ENCODE measurements at regions not wholly inside any gene's neighbourhood (a gene's known extent, or its start where the extent isn't known, plus 50 kb on each side); places are given as distances from the start of the nearest gene placed in this dataset.

DNA sequence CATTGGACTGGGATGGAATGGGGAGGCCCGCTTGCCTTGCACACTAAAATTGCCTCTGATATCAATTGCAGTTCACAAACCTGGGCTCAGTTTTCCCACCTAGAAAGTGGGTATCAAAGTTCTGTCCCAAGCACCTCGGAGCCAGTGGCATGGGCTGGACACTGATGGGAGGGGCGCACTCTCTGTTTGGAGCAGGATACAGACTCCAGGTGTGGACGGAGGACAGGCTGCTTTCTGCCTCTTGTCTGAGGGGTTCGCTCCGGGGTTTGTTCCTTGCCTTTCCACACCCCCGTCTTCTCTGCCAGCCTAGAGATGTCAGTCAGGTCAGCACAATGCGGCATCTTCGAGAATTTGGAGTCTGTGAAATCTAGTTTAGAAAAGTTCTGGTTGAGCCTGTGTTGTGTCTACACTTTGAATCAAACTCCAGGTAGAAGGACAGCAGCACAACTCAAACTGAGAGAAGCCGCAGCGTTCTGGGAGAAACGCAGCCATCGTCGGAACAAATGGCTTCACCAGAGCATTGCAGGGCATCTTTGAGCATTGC is 141.9 kb downstream of the TEX29 start:
- no peaks in the 10 kb centered on the region for H3K36me3 ChIP-seq
- H3K4me1 ChIP-seq, result no peaks in the 10 kb centered on the region
- Mint-ChIP-seq H3K9me3 (peaks cover 7% of the 10 kb centered on the region), H3K27me3 (ENCODE audit: insufficient read depth, low read depth) (peaks cover 11% of the 10 kb centered on the region), H3K27ac (no peak overlapping the region), H3K4me1 (peaks cover 12% of the 10 kb centered on the region), H3K36me3 (no peaks in the 10 kb centered on the region), H3K4me3 (no peak overlapping the region)
- no peaks in the 10 kb centered on the region for H3K27me3 ChIP-seq
- H3K27ac ChIP-seq, result no peak overlapping the region
- no peaks in the 10 kb centered on the region for H3K9me3 ChIP-seq (ENCODE audit: low read depth)
- TF ChIP-seq EZH2 (IDR thresholded peaks at IDR 0.05), result no peak
- TF ChIP-seq, protein P1, sequence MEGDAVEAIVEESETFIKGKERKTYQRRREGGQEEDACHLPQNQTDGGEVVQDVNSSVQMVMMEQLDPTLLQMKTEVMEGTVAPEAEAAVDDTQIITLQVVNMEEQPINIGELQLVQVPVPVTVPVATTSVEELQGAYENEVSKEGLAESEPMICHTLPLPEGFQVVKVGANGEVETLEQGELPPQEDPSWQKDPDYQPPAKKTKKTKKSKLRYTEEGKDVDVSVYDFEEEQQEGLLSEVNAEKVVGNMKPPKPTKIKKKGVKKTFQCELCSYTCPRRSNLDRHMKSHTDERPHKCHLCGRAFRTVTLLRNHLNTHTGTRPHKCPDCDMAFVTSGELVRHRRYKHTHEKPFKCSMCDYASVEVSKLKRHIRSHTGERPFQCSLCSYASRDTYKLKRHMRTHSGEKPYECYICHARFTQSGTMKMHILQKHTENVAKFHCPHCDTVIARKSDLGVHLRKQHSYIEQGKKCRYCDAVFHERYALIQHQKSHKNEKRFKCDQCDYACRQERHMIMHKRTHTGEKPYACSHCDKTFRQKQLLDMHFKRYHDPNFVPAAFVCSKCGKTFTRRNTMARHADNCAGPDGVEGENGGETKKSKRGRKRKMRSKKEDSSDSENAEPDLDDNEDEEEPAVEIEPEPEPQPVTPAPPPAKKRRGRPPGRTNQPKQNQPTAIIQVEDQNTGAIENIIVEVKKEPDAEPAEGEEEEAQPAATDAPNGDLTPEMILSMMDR (IDR thresholded peaks at IDR 0.05), result no peak
- no peak for TF ChIP-seq EZH2phosphoT487 (IDR thresholded peaks at IDR 0.05)
- H3K79me2 ChIP-seq (ENCODE audit: low read depth), result no peaks in the 10 kb centered on the region
- H3K4me3 ChIP-seq, result no peak overlapping the region
- no peaks in the 10 kb centered on the region for H4K20me1 ChIP-seq (ENCODE audit: low read depth)
- no peak overlapping the region for H3K9ac ChIP-seq
- H3K4me2 ChIP-seq, result no peak overlapping the region
- H2AFZ ChIP-seq (replicated peaks), result no peak overlapping the region
- no peak for DNase-seq (ENCODE audit: low spot score)
- no peaks in the 10 kb centered on the region for H3F3A ChIP-seq (ENCODE audit: low read depth)

DNA sequence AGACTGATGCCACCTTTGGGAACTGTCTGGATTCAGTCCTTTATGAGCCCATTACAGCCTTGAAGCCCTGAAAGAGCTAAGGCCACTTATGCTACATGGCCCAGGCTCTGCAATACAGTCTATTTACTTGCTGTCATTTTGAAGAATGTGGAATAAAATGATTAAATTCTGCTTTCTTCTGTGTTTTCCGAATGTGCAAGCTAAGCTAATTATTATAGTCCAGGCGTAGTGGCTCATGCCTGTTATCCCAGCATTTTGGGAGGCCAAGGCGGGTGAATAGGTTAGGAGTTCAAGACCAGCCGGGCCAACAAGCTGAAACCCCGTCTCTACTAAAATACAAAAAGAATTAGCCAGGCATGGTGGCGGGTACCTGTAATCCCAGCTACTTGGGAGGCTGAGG is 142.5 kb downstream of the TEX29 start:
- peaks cover 5% of the 10 kb centered on the region for H3K9me3 Mint-ChIP-seq
- H3K27ac Mint-ChIP-seq, result no peak overlapping the region

DNA sequence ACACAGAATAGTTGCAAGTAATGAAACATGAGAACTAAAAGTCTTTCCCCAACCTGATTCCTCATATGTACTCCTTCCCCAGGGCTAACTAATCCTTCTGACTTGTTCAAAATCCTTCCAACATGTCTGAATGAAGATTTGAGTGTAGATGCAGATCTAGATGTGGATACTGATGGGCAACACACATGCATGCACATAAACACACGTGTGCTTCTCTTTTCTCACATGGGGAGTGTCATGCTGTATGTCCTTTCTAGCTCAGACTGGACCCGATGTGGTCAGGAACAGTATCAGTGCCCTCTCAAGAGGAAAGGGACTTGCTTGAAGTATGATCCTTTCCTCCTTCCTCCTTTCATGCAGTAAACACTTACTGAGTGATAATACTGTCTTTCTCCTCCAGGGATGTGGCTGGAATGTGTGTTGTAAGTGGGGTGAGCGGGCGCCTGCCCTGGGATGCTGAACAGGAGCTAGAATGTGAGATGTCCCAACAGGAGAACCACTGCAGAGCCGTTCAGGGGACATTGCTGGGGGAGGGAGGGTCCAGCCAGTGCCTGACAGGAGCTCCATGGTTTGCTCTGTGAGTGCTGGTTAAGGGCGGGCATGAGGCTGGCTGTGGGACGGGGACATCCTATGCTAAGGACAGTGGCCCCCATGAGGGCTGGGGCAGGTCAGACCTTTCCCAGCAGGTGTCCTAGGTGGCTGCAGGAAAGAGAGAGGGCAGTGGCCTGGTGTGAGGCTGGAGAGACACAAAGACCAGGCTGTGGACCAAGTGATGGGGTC is 146.9 kb downstream of the TEX29 start:
- TF ChIP-seq, protein P1 (IDR thresholded peaks at IDR 0.05), result no peak
- TF ChIP-seq EZH2 (IDR thresholded peaks at IDR 0.05), result no peak
- TF ChIP-seq EZH2phosphoT487 (IDR thresholded peaks at IDR 0.05), result no peak
- no peak overlapping the region for H3K27ac Mint-ChIP-seq
- H3K27me3 Mint-ChIP-seq (ENCODE audit: insufficient read depth, low read depth), result peaks cover 13% of the 10 kb centered on the region

More for the DNA sequence above, 142.5 kb downstream of the TEX29 start:
- no peaks in the 10 kb centered on the region for H3K36me3 Mint-ChIP-seq
- peaks cover 14% of the 10 kb centered on the region for H3K27me3 Mint-ChIP-seq (ENCODE audit: insufficient read depth, low read depth)
- H3K4me2 ChIP-seq, result no peak overlapping the region
- H3K27ac ChIP-seq, result no peak overlapping the region
- no peaks in the 10 kb centered on the region for H3K79me2 ChIP-seq (ENCODE audit: low read depth)
- no peak overlapping the region for H2AFZ ChIP-seq (replicated peaks)
- H3K9ac ChIP-seq, result no peak overlapping the region
- H3K4me1 Mint-ChIP-seq, result peaks cover 12% of the 10 kb centered on the region
- no peaks in the 10 kb centered on the region for H3F3A ChIP-seq (ENCODE audit: low read depth)
- H3K4me3 ChIP-seq, result no peak overlapping the region
- no peak for TF ChIP-seq EZH2phosphoT487 (IDR thresholded peaks at IDR 0.05)
- no peak for TF ChIP-seq EZH2 (IDR thresholded peaks at IDR 0.05)
- TF ChIP-seq, protein P1 (IDR thresholded peaks at IDR 0.05), result no peak
- no peaks in the 10 kb centered on the region for H3K36me3 ChIP-seq
- H3K27me3 ChIP-seq, result no peaks in the 10 kb centered on the region
- H3K4me1 ChIP-seq, result no peaks in the 10 kb centered on the region
- H4K20me1 ChIP-seq (ENCODE audit: low read depth), result no peaks in the 10 kb centered on the region
- no peaks in the 10 kb centered on the region for H3K9me3 ChIP-seq (ENCODE audit: low read depth)
- DNase-seq (ENCODE audit: low spot score), result no peak
- no peak overlapping the region for H3K4me3 Mint-ChIP-seq

More for the DNA sequence above, 146.9 kb downstream of the TEX29 start:
- no peaks in the 10 kb centered on the region for H3K36me3 Mint-ChIP-seq
- H3K4me1 ChIP-seq, result no peaks in the 10 kb centered on the region
- no peak overlapping the region for H3K4me3 ChIP-seq
- no peak overlapping the region for H3K9ac ChIP-seq
- H3K9me3 ChIP-seq (ENCODE audit: low read depth), result no peaks in the 10 kb centered on the region
- H3K36me3 ChIP-seq, result no peaks in the 10 kb centered on the region
- H3K4me1 Mint-ChIP-seq, result no peaks in the 10 kb centered on the region
- no peak for DNase-seq (ENCODE audit: low spot score)
- no peak overlapping the region for H3K4me2 ChIP-seq
- no peak overlapping the region for H3K4me3 Mint-ChIP-seq
- H2AFZ ChIP-seq (replicated peaks), result no peak overlapping the region
- no peaks in the 10 kb centered on the region for H3F3A ChIP-seq (ENCODE audit: low read depth)
- no peaks in the 10 kb centered on the region for H4K20me1 ChIP-seq (ENCODE audit: low read depth)
- no peak overlapping the region for H3K27ac ChIP-seq
- no peaks in the 10 kb centered on the region for H3K27me3 ChIP-seq
- peaks cover 5% of the 10 kb centered on the region for H3K9me3 Mint-ChIP-seq
- no peaks in the 10 kb centered on the region for H3K79me2 ChIP-seq (ENCODE audit: low read depth)
